Activated naive CD4-positive, alpha-beta T cell treated with anti-CD3 and anti-CD28 coated beads, Interleukin-2, amount 10 ng/mL, durations not matched to agents 7 days and 5 days (primary cell): ENCODE measurements at regions not wholly inside any gene's neighbourhood (a gene's known extent, or its start where the extent isn't known, plus 50 kb on each side); places are given as distances from the start of the nearest gene placed in this dataset.
"Not testable (repeated sequence)": the region's sequence is repeated elsewhere in the genome, so short reads cannot be mapped to it uniquely, and the experiment has no call there.

Experiments used
- CTCF ChIA-PET: fragments of 350-600 bp; sonication (Branson Sonifier 250); formaldehyde crosslinking; loops from one replicate; lab custom pipeline; 2021; ENCODE audit warnings: antibody characterized with exemption; lab: Charles Lee
- DNase-seq: peaks from one replicate; pipeline ENCODE4 v3.0.0-alpha.2; 2020
- H3K27ac Mint-ChIP-seq: one replicate; pipeline ENCODE4 v1.8.0; 2021; ENCODE audit warnings: mild to moderate bottlenecking, moderate library complexity, mixed read lengths
- H3K27me3 Mint-ChIP-seq: one replicate; pipeline ENCODE4 v1.8.0; 2021; ENCODE audit warnings: mild to moderate bottlenecking, mixed read lengths
- H3K36me3 Mint-ChIP-seq: one replicate; pipeline ENCODE4 v1.8.0; 2021; ENCODE audit warnings: mixed read lengths
- H3K4me1 Mint-ChIP-seq: one replicate; pipeline ENCODE4 v1.8.0; 2021; ENCODE audit warnings: mixed read lengths
- H3K4me3 Mint-ChIP-seq: one replicate; pipeline ENCODE4 v1.8.0; 2021; ENCODE audit warnings: mild to moderate bottlenecking, moderate library complexity, mixed read lengths
- H3K9me3 Mint-ChIP-seq: one replicate; pipeline ENCODE4 v1.8.0; 2021; ENCODE audit warnings: mixed read lengths

GRCh38 chr2:7552825-7553570 lies 635.8 kb downstream of the RNF144A start:
- no peaks in the 10 kb centered on the region for H3K9me3 Mint-ChIP-seq
- H3K4me1 Mint-ChIP-seq: peaks cover 11% of the 10 kb centered on the region
- no peaks in the 10 kb centered on the region for H3K27me3 Mint-ChIP-seq
- CTCF ChIA-PET: interaction anchor here (1.7 kb wide), 1 partner anchor 126 kb away, joined by 3 read pairs; no protein-coding TSS in a partner anchor
- peak overlapping the region; percentile 1 for H3K4me3 Mint-ChIP-seq
- H3K27ac Mint-ChIP-seq: peak overlapping the region; percentile 11
- no peaks in the 10 kb centered on the region for H3K36me3 Mint-ChIP-seq
- no peak for DNase-seq

- no peaks in the 10 kb centered on the region for H3K27me3 Mint-ChIP-seq
- H3K4me3 Mint-ChIP-seq: no peak overlapping the region
- no peak for DNase-seq
- no peaks in the 10 kb centered on the region for H3K9me3 Mint-ChIP-seq
- H3K27ac Mint-ChIP-seq: no peak overlapping the region
- CTCF ChIA-PET: no interaction called here
- no peaks in the 10 kb centered on the region for H3K36me3 Mint-ChIP-seq
- H3K4me1 Mint-ChIP-seq: peaks cover 11% of the 10 kb centered on the region
Measured at GRCh38 chr2:7555260-7555659, 638.0 kb downstream of the RNF144A start.

DNA sequence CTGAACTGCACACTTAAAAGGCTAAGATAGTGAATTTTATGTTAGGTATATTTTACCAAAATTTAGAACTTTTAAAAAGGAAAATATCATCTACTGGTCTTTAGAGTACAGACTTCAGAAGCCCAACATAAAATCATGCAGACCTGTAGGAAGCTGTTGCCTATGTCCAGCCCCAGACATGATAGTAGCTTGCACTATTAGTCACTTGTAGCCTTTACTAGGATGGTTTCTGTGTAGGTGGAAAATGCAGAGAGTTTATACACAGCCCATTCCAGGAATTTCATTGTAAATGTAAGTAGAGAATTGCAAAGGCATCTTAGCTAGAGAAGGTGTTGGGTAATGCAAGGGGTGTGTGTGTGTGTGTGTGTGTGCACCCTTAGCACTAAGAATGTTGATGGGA lies 640.2 kb downstream of the RNF144A start:
- Mint-ChIP-seq H3K4me3 (no peak overlapping the region), H3K36me3 (no peaks in the 10 kb centered on the region), H3K27me3 (no peaks in the 10 kb centered on the region), H3K27ac (no peak overlapping the region), H3K4me1 (peaks cover 11% of the 10 kb centered on the region), H3K9me3 (no peaks in the 10 kb centered on the region)
- DNase-seq: no peak
- CTCF ChIA-PET: no interaction called here

GRCh38 chr2:7559791-7560190 lies 642.6 kb downstream of the RNF144A start:
- peaks cover 2% of the 10 kb centered on the region for H3K9me3 Mint-ChIP-seq
- no peak overlapping the region for H3K4me3 Mint-ChIP-seq
- no peaks in the 10 kb centered on the region for H3K36me3 Mint-ChIP-seq
- no peak overlapping the region for H3K27ac Mint-ChIP-seq
- no peaks in the 10 kb centered on the region for H3K27me3 Mint-ChIP-seq
- no peaks in the 10 kb centered on the region for H3K4me1 Mint-ChIP-seq
- CTCF ChIA-PET: no interaction called here
- no peak for DNase-seq

- Mint-ChIP-seq H3K4me1 (peaks cover 42% of the 10 kb centered on the region), H3K27me3 (no peaks in the 10 kb centered on the region), H3K9me3 (peaks cover 2% of the 10 kb centered on the region), H3K4me3 (no peak overlapping the region), H3K27ac (peak overlapping the region; percentile 89), H3K36me3 (peaks cover 8% of the 10 kb centered on the region)
- CTCF ChIA-PET: interaction anchor here (1.5 kb wide), 1 partner anchor 139 kb away, joined by 10 read pairs; no protein-coding TSS in a partner anchor
- no peak for DNase-seq
Measured at GRCh38 chr2:7566382-7566881, 649.2 kb downstream of the RNF144A start.

GRCh38 chr2:7567116-7567515 lies 649.9 kb downstream of the RNF144A start:
- not testable (repeated sequence) for H3K36me3 Mint-ChIP-seq, H3K9me3 Mint-ChIP-seq, DNase-seq, H3K27me3 Mint-ChIP-seq
- Mint-ChIP-seq H3K27ac (peak overlapping the region; percentile 89), H3K4me1 (peaks cover 48% of the 10 kb centered on the region), H3K4me3 (peak overlapping the region; percentile 35)
- CTCF ChIA-PET: interaction anchor here (0.9 to 2.0 kb wide), 6 partner anchors 48 to 159 kb away, joined by 3 to 10 read pairs (median 4); no protein-coding TSS in a partner anchor

DNA sequence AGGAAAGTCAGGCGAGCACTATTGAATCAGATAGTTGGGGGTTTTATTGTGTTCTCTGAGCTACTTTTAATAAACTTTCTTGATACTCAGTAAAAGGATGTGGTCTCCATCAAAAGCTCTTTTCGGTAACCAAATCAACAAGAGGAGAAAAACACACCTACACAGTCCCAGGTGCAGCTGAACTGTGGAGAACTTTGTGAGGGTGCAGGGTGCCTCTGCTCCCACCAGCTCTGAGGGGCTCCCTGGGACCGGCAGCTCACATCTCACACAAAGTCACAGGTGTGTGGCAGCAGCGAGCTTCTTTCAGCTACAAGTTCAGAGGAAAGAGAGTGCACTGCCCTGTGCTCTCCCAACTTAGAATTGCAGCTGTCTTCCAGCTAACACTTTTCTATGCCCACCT lies 650.4 kb downstream of the RNF144A start:
- Mint-ChIP-seq H3K36me3 (peaks cover 8% of the 10 kb centered on the region), H3K27ac (peak overlapping the region; percentile 89), H3K27me3 (no peaks in the 10 kb centered on the region), H3K4me1 (peaks cover 54% of the 10 kb centered on the region), H3K9me3 (peaks cover 2% of the 10 kb centered on the region), H3K4me3 (peak overlapping the region; percentile 35)
- peak; percentile 74 for DNase-seq
- CTCF ChIA-PET: interaction anchor here (0.9 to 2.0 kb wide), 6 partner anchors 48 to 158 kb away, joined by 3 to 10 read pairs (median 4); no protein-coding TSS in a partner anchor

- H3K4me3 Mint-ChIP-seq: no peak overlapping the region
Measured at GRCh38 chr2:7570247-7570646, 653.0 kb downstream of the RNF144A start.

GRCh38 chr2:7571701-7572100 lies 654.5 kb downstream of the RNF144A start:
- Mint-ChIP-seq H3K27me3 (no peaks in the 10 kb centered on the region), H3K4me3 (no peak overlapping the region), H3K27ac (no peak overlapping the region), H3K9me3 (peaks cover 1% of the 10 kb centered on the region), H3K4me1 (peaks cover 49% of the 10 kb centered on the region), H3K36me3 (peaks cover 4% of the 10 kb centered on the region)
- CTCF ChIA-PET: no interaction called here
- DNase-seq: no peak

More at GRCh38 chr2:7570247-7570646, 653.0 kb downstream of the RNF144A start:
- no peaks in the 10 kb centered on the region for H3K9me3 Mint-ChIP-seq
- H3K27ac Mint-ChIP-seq: no peak overlapping the region
- peaks cover 59% of the 10 kb centered on the region for H3K4me1 Mint-ChIP-seq
- DNase-seq: no peak
- peaks cover 8% of the 10 kb centered on the region for H3K36me3 Mint-ChIP-seq
- no peaks in the 10 kb centered on the region for H3K27me3 Mint-ChIP-seq
- CTCF ChIA-PET: interaction anchor here (1.1 kb wide), 1 partner anchor 1114 kb away, joined by 3 read pairs; no protein-coding TSS in a partner anchor

- peak; percentile 33 for DNase-seq
- Mint-ChIP-seq H3K9me3 (peaks cover 4% of the 10 kb centered on the region), H3K36me3 (peaks cover under 1% of the 10 kb centered on the region), H3K4me3 (no peak overlapping the region), H3K27me3 (no peaks in the 10 kb centered on the region), H3K4me1 (peaks cover 42% of the 10 kb centered on the region), H3K27ac (peak overlapping the region; percentile 22)
- CTCF ChIA-PET: no interaction called here
Measured at GRCh38 chr2:7572450-7572849, 655.2 kb downstream of the RNF144A start.

- Mint-ChIP-seq H3K27ac (no peak overlapping the region), H3K27me3 (no peaks in the 10 kb centered on the region), H3K4me3 (no peak overlapping the region), H3K9me3 (peaks cover 12% of the 10 kb centered on the region), H3K36me3 (peaks cover 8% of the 10 kb centered on the region), H3K4me1 (peaks cover 33% of the 10 kb centered on the region)
- CTCF ChIA-PET: interaction anchor here (0.6 kb wide), 1 partner anchor 1461 kb away, joined by 3 read pairs; no protein-coding TSS in a partner anchor
- no peak for DNase-seq
Measured at GRCh38 chr2:7573166-7573825, 656.1 kb downstream of the RNF144A start.

DNA sequence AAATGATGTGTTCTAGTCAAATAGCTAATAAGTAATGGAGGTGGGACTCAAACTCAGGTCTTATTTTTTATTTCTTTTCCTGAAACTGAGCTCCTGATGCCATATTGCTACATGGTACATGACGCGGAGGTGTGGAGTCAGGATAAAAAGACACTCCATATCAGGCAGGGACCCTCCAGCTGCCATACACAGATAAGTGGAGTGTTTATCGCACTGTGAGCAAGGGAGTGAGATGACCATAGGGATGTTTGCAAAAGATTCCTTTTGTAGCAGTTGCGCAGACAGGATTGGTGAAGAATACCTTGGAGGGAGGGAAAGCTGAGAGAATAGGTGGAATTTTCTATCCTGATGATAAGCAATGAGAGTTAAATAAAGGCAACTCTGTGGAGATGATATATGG lies 657.2 kb downstream of the RNF144A start:
- CTCF ChIA-PET: no interaction called here
- Mint-ChIP-seq H3K36me3 (peaks cover 12% of the 10 kb centered on the region), H3K4me3 (no peak overlapping the region), H3K4me1 (peaks cover 26% of the 10 kb centered on the region), H3K27ac (no peak overlapping the region), H3K9me3 (peaks cover 21% of the 10 kb centered on the region), H3K27me3 (no peaks in the 10 kb centered on the region)
- DNase-seq: no peak

DNA sequence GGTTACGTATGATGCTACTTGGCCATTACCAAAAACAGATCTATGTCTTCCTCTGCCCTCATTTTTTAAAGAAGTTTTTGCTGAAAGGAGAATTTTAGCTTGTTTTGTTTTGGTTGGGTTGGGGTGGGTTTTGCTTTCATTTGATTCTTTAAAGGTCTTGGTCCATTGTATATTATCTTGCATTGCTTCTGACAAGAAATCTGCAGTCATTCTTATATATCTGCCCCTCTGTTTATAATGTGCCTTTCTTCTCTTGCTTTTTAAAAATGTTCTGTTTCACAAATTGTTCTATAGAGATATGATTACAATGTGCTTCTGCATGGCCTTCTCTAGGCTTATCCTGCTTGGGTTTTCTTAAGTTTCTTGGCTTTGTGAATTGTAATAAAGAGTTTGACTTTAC lies 660.6 kb downstream of the RNF144A start:
- Mint-ChIP-seq H3K4me1 (peaks cover 4% of the 10 kb centered on the region), H3K27me3 (no peaks in the 10 kb centered on the region), H3K4me3 (no peak overlapping the region), H3K36me3 (peaks cover 13% of the 10 kb centered on the region), H3K9me3 (peaks cover 23% of the 10 kb centered on the region), H3K27ac (no peak overlapping the region)
- no peak for DNase-seq
- CTCF ChIA-PET: no interaction called here

- Mint-ChIP-seq H3K9me3 (peaks cover 4% of the 10 kb centered on the region), H3K4me1 (no peaks in the 10 kb centered on the region), H3K27ac (no peak overlapping the region), H3K27me3 (no peaks in the 10 kb centered on the region), H3K36me3 (peaks cover 4% of the 10 kb centered on the region), H3K4me3 (no peak overlapping the region)
- CTCF ChIA-PET: no interaction called here
- DNase-seq: no peak
Measured at GRCh38 chr2:7584017-7584416, 666.8 kb downstream of the RNF144A start.
